Mesodermal cell (in vitro differentiated cells): ENCODE measurements at regions not wholly inside any gene's neighbourhood (a gene's known extent, or its start where the extent isn't known, plus 50 kb on each side); places are given as distances from the start of the nearest gene placed in this dataset.

ENCODE experiments used
- H3K27ac ChIP-seq: 2 replicates; pipeline ENCODE4 v1.7.0; 2013; ENCODE audit warnings: mild to moderate bottlenecking, low read depth, low read length, moderate library complexity; ENCODE audit not compliant: severe bottlenecking
- H3K36me3 ChIP-seq: 2 replicates; pipeline ENCODE4 v1.7.1; 2013; ENCODE audit warnings: mild to moderate bottlenecking, low read length, moderate library complexity; ENCODE audit not compliant: control insufficient read depth, insufficient read depth
- H3K4me1 ChIP-seq: one replicate; pipeline ENCODE4 v1.7.1; 2013; ENCODE audit warnings: mild to moderate bottlenecking, low read length; ENCODE audit not compliant: insufficient read depth, control insufficient read depth, poor library complexity, severe bottlenecking
- H3K4me3 ChIP-seq: 2 replicates; pipeline ENCODE4 v1.7.0; 2013; ENCODE audit warnings: low read length, control low read depth, mild to moderate bottlenecking; ENCODE audit not compliant: insufficient read depth, poor library complexity, severe bottlenecking; ENCODE audit errors: extremely low read depth
- H3K9me3 ChIP-seq: 2 replicates; pipeline ENCODE4 v1.7.1; 2013; ENCODE audit warnings: mild to moderate bottlenecking, low read length, moderate library complexity; ENCODE audit not compliant: control insufficient read depth
- WGBS, 2 experiments: methylation state at CpG; one replicate each; pipeline ENCODE4 v1.1.5; 2013; ENCODE audit warnings: missing lambda C conversion rate in 2 of 2; ENCODE audit not compliant: insufficient coverage in 2 of 2; 5-methylcytosine and 5-hydroxymethylcytosine counted together

DNA sequence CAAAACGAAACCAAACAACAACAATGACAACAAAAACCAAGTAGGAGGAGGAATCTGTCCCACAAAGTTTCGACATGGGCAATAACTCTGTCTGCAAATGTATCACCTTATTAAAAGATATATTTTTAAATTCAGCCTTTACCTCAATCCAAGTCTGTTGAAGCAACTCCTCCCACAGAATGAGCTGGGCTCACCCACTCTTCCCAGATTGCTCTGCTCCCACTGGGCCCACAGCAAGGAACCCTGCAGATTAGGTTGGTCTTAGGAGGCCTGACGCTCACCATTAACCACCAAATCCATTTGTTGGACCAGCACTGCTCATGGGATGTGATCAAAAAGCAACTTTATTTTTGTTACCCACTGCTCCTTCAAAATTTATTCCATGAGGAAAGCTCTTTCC lies 114.7 kb upstream of the CDC42BPA start:
- no peak overlapping the region for H3K4me3 ChIP-seq
- no peaks in the 10 kb centered on the region for H3K36me3 ChIP-seq
- WGBS, 2 experiments = 83 to 100% methylated on average over 1 of the region's 3 CpGs
- no peak overlapping the region for H3K27ac ChIP-seq
- H3K4me1 ChIP-seq = peaks cover 30% of the 10 kb centered on the region
- no peaks in the 10 kb centered on the region for H3K9me3 ChIP-seq

GRCh38 chr1:227432181-227432535 lies 113.9 kb upstream of the CDC42BPA start:
- Histone ChIP-seq H3K4me3 (no peak overlapping the region), H3K4me1 (peaks cover 36% of the 10 kb centered on the region), H3K9me3 (no peaks in the 10 kb centered on the region), H3K36me3 (no peaks in the 10 kb centered on the region), H3K27ac (peak overlapping the region; percentile 96)
- WGBS, 2 experiments = no CpG with 5 or more reads among the region's 1 CpG

- Histone ChIP-seq H3K9me3 (no peaks in the 10 kb centered on the region), H3K4me3 (no peak overlapping the region), H3K4me1 (peaks cover 36% of the 10 kb centered on the region), H3K36me3 (no peaks in the 10 kb centered on the region), H3K27ac (peak overlapping the region; percentile 80)
- 81 to 86% methylated on average over 8 of the region's 13 CpGs for WGBS, 2 experiments
Measured at GRCh38 chr1:227429447-227430359, 111.4 kb upstream of the CDC42BPA start.

- H3K27ac ChIP-seq = peak overlapping the region; percentile 80
- no peaks in the 10 kb centered on the region for H3K9me3 ChIP-seq
- H3K36me3 ChIP-seq = no peaks in the 10 kb centered on the region
- peaks cover 36% of the 10 kb centered on the region for H3K4me1 ChIP-seq
- 85 to 86% methylated on average over 2 to 4 of the region's 4 CpGs for WGBS, 2 experiments
- no peak overlapping the region for H3K4me3 ChIP-seq
Measured at GRCh38 chr1:227428803-227429202, 110.5 kb upstream of the CDC42BPA start.

DNA sequence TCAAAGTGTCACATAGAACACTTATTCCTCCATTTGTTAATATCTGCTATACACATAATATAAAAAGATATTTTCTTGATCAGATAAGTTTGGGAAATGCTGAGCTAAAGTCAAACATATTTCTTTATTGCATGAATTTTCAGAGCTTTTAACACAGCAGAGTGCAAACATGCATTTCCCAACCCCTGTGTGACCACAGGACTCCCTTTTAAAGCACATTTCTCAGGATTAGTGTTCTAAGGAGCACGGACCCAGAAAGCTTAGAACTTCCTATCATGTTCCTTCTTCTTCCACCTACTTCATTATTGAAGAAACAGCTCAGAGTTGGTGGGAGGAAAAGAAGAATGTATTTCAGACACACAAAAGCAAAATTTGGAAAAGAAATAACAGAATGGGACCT lies 109.1 kb upstream of the CDC42BPA start:
- no CpG with 5 or more reads among the region's 1 CpG for WGBS, 2 experiments
- Histone ChIP-seq H3K27ac (no peak overlapping the region), H3K36me3 (no peaks in the 10 kb centered on the region), H3K4me1 (peaks cover 36% of the 10 kb centered on the region), H3K4me3 (no peak overlapping the region), H3K9me3 (no peaks in the 10 kb centered on the region)

DNA sequence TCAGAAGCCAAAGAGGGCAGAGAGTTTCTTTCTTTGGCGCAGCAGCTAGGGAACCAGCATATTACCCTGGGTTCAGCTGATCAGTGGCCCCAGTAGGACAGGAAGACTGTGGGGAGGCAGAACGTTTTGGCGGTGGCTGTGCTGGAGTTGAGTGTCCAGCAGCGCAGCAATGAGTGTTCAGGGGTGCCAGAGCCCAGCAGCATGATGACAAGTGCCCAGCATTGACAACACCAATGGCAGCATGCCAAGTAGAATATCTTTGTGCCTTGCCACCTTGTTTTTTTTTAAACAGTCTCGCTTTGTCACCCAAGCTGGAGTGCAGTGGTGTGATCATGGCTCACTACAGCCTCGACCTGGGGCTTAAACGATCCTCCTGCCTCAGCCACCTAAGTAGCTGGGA lies 106.7 kb upstream of the CDC42BPA start:
- no peak overlapping the region for H3K4me3 ChIP-seq
- H3K27ac ChIP-seq = no peak overlapping the region
- peaks cover 25% of the 10 kb centered on the region for H3K4me1 ChIP-seq
- H3K9me3 ChIP-seq = no peaks in the 10 kb centered on the region
- no peaks in the 10 kb centered on the region for H3K36me3 ChIP-seq
- 93 to 98% methylated on average over 6 to 7 of the region's 7 CpGs for WGBS, 2 experiments

- Histone ChIP-seq H3K9me3 (no peaks in the 10 kb centered on the region), H3K4me3 (no peak overlapping the region), H3K27ac (no peak overlapping the region), H3K4me1 (peaks cover 17% of the 10 kb centered on the region), H3K36me3 (no peaks in the 10 kb centered on the region)
- WGBS, 2 experiments = 89 to 96% methylated on average over 3 to 4 of the region's 7 CpGs
Measured at GRCh38 chr1:227424159-227424680, 105.9 kb upstream of the CDC42BPA start.

GRCh38 chr1:227422581-227422980 lies 104.3 kb upstream of the CDC42BPA start:
- 100% methylated on average over 1 of the region's 2 CpGs; no CpG with 5 or more reads in 1 of the 2 experiments for WGBS, 2 experiments
- H3K4me3 ChIP-seq = no peak overlapping the region
- H3K27ac ChIP-seq = no peak overlapping the region
- no peaks in the 10 kb centered on the region for H3K36me3 ChIP-seq
- peaks cover 3% of the 10 kb centered on the region for H3K4me1 ChIP-seq
- H3K9me3 ChIP-seq = no peaks in the 10 kb centered on the region

GRCh38 chr1:227420147-227420546 lies 101.9 kb upstream of the CDC42BPA start:
- H3K27ac ChIP-seq = no peak overlapping the region
- no peaks in the 10 kb centered on the region for H3K9me3 ChIP-seq
- H3K36me3 ChIP-seq = no peaks in the 10 kb centered on the region
- H3K4me1 ChIP-seq = peaks cover 3% of the 10 kb centered on the region
- no peak overlapping the region for H3K4me3 ChIP-seq
- 90% methylated on average over 2 of the region's 5 CpGs; no CpG with 5 or more reads in 1 of the 2 experiments for WGBS, 2 experiments

DNA sequence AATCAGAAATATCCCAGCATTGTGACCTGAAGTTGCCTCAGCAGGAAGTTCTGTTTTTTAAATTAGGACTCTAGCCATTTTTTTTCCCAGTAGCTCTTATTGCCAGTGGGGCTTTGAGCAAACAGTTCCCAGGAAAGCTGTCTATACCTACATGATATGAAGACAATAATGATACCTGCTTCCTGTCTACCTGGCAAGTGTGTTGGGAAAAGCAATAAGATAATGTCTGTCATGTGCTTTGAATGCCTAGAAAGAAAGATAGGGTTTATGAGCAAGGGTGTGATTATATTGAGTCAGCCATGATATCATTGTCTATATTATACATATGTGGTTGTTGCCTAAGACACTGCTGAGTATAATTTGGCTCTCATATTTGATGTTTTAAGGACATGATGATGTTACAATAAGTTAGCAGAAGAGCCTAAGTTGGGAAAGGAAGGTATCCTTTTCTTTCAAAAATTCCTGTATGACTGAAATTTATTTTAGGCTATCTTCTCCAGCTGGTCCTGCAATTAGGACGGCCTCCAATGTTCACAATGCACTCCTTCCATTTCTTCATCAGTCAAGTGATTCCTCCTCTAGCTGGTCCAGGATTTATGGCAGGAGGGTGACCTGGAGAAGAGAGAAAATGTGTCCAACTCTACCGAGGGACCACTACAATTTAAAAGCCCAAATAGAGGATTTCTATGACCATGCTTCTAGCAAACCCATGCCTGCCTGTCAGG lies 99.6 kb upstream of the CDC42BPA start:
- 80% methylated on average over 1 of the region's 2 CpGs; no CpG with 5 or more reads in 1 of the 2 experiments for WGBS, 2 experiments
- H3K4me1 ChIP-seq = peaks cover 3% of the 10 kb centered on the region

More for the DNA sequence above, 99.6 kb upstream of the CDC42BPA start:
- no peak overlapping the region for H3K4me3 ChIP-seq
- H3K36me3 ChIP-seq = no peaks in the 10 kb centered on the region
- H3K27ac ChIP-seq = no peak overlapping the region
- H3K9me3 ChIP-seq = no peaks in the 10 kb centered on the region
